Right atrium auricular region (tissue), 2 donors: ENCODE measurements at regions not wholly inside any gene's neighbourhood (a gene's known extent, or its start where the extent isn't known, plus 50 kb on each side); places are given as distances from the start of the nearest gene placed in this dataset.

Experiments
- DNase-seq: peaks from one replicate; pipeline ENCODE4 v3.0.0-alpha.2; 2019; ENCODE audit warnings: low spot score
- H3K27ac ChIP-seq, 2 donors: fragments of 200-600 bp; sonication (generic); 1 replicate in 1 of 2; 2 replicates in 1 of 2; pipeline ENCODE4 v1.5.1; 2016 to 2019
- H3K27me3 ChIP-seq, 2 donors: fragments of 200-600 bp; sonication (generic); one replicate each; pipeline versions ENCODE4 v1.5.1 to v1.6.0; 2017 to 2019
- H3K36me3 ChIP-seq: fragments of 200-600 bp; sonication (generic); one replicate; pipeline ENCODE4 v1.5.1; 2016
- H3K4me1 ChIP-seq, 2 donors: fragments of 200-600 bp; sonication (generic); one replicate each; pipeline versions ENCODE4 v1.5.1 to v1.6.0; 2017 to 2019
- H3K4me3 ChIP-seq, 2 donors: fragments of 200-600 bp; sonication (generic); 1 replicate in 1 of 2; 2 replicates in 1 of 2; pipeline ENCODE4 v1.5.1; 2017 to 2019; ENCODE audit warnings: mild to moderate bottlenecking in 1 of 2, moderate library complexity in 1 of 2
- H3K9me3 ChIP-seq, 2 donors: fragments of 200-600 bp; sonication (generic); one replicate each; pipeline ENCODE4 v1.5.1; 2019
- CTCF ChIP-seq, 2 donors: fragments of 200-600 bp; sonication (generic); IDR thresholded peaks; one replicate each; pipeline ENCODE4 v1.5.1; 2019; ENCODE audit warnings: antibody characterized with exemption in 2 of 2

GRCh38 chr10:111151595-111152307, 74.9 kb downstream of the ADRA2A start:
- Histone ChIP-seq H3K27me3 (no peaks in the 10 kb centered on the region), H3K4me3 (no peak overlapping the region), H3K9me3 (no peaks in the 10 kb centered on the region), H3K27ac (no peak overlapping the region), H3K4me1 (no peaks in the 10 kb centered on the region), H3K36me3 (no peaks in the 10 kb centered on the region)
- DNase-seq = no peak
- no peak for TF ChIP-seq CTCF (IDR thresholded peaks at IDR 0.05)

- no peak for TF ChIP-seq CTCF (IDR thresholded peaks at IDR 0.05)
- H3K36me3 ChIP-seq = no peaks in the 10 kb centered on the region
- no peaks in the 10 kb centered on the region for H3K27me3 ChIP-seq
- DNase-seq = no peak
- no peak overlapping the region for H3K4me3 ChIP-seq
- H3K27ac ChIP-seq = no peak overlapping the region
- no peaks in the 10 kb centered on the region for H3K9me3 ChIP-seq
- H3K4me1 ChIP-seq = no peaks in the 10 kb centered on the region
These were observed 79.9 kb downstream of the ADRA2A start for GRCh38 chr10:111156754-111157153.

GRCh38 chr10:111158595-111158994, 81.8 kb downstream of the ADRA2A start:
- DNase-seq = no peak
- no peak for TF ChIP-seq CTCF (IDR thresholded peaks at IDR 0.05)

GRCh38 chr10:111161109-111161874, 84.5 kb downstream of the ADRA2A start:
- TF ChIP-seq CTCF (IDR thresholded peaks at IDR 0.05) = no peak
- H3K9me3 ChIP-seq = peaks cover 0 to 13% of the 10 kb centered on the region in 2 donors
- H3K4me3 ChIP-seq = no peak overlapping the region
- H3K27me3 ChIP-seq = no peaks in the 10 kb centered on the region
- no peaks in the 10 kb centered on the region for H3K4me1 ChIP-seq
- H3K36me3 ChIP-seq = no peaks in the 10 kb centered on the region
- no peak for DNase-seq
- no peak overlapping the region for H3K27ac ChIP-seq

More at GRCh38 chr10:111158595-111158994, 81.8 kb downstream of the ADRA2A start:
- H3K4me3 ChIP-seq = no peak overlapping the region
- H3K27me3 ChIP-seq = no peaks in the 10 kb centered on the region
- H3K36me3 ChIP-seq = no peaks in the 10 kb centered on the region
- H3K4me1 ChIP-seq = no peaks in the 10 kb centered on the region
- no peak overlapping the region for H3K27ac ChIP-seq
- H3K9me3 ChIP-seq = no peaks in the 10 kb centered on the region

- TF ChIP-seq CTCF (IDR thresholded peaks at IDR 0.05) = no peak
- Histone ChIP-seq H3K27me3 (no peaks in the 10 kb centered on the region), H3K36me3 (no peaks in the 10 kb centered on the region), H3K4me1 (no peaks in the 10 kb centered on the region), H3K27ac (no peak overlapping the region), H3K9me3 (peaks cover 0 to 7% of the 10 kb centered on the region in 2 donors), H3K4me3 (no peak overlapping the region)
- DNase-seq = no peak
These were observed 94.4 kb downstream of the ADRA2A start for GRCh38 chr10:111171183-111171582.
